Activated CD8-positive, alpha-beta memory T cell treated with anti-CD3 and anti-CD28 coated beads for 24 hours (primary cell): ENCODE measurements at regions not wholly inside any gene's neighbourhood (a gene's known extent, or its start where the extent isn't known, plus 50 kb on each side); places are given as distances from the start of the nearest gene placed in this dataset.

Experiments used
- DNase-seq: peaks from one replicate; pipeline ENCODE4 v3.0.0-alpha.2; 2020

- no peak for DNase-seq
Observed at GRCh38 chr20:42020316-42020715, 402.1 kb upstream of the CHD6 start.

GRCh38 chr20:42018979-42019378 is 400.8 kb upstream of the CHD6 start:
- no peak for DNase-seq

- no peak for DNase-seq
Observed at GRCh38 chr20:42010090-42010489, 391.9 kb upstream of the CHD6 start.

- DNase-seq: no peak
Observed at GRCh38 chr20:42007251-42007650, 389.1 kb upstream of the CHD6 start.

- DNase-seq: no peak
Observed at GRCh38 chr20:42005211-42005610, 387.0 kb upstream of the CHD6 start.

GRCh38 chr20:42003380-42003779 is 385.2 kb upstream of the CHD6 start:
- no peak for DNase-seq

- DNase-seq: no peak
Observed at GRCh38 chr20:41998539-41999341, 380.6 kb upstream of the CHD6 start.

GRCh38 chr20:41996951-41997350 is 378.8 kb upstream of the CHD6 start:
- no peak for DNase-seq

- DNase-seq: no peak
Observed at GRCh38 chr20:41992481-41992880, 374.3 kb upstream of the CHD6 start.

GRCh38 chr20:41991412-41991811 is 373.2 kb upstream of the CHD6 start:
- DNase-seq: no peak

- no peak for DNase-seq
Observed at GRCh38 chr20:41989935-41990635, 371.9 kb upstream of the CHD6 start.

GRCh38 chr20:41989039-41989679 is 371.0 kb upstream of the CHD6 start:
- DNase-seq: no peak

- no peak for DNase-seq
Observed at GRCh38 chr20:41984031-41984430, 365.9 kb upstream of the CHD6 start.

GRCh38 chr20:41983159-41983558 is 365.0 kb upstream of the CHD6 start:
- DNase-seq: no peak

GRCh38 chr20:41981746-41982145 is 363.6 kb upstream of the CHD6 start:
- no peak for DNase-seq

- no peak for DNase-seq
Observed at GRCh38 chr20:41978875-41979274, 360.7 kb upstream of the CHD6 start.

GRCh38 chr20:41978246-41978790 is 360.1 kb upstream of the CHD6 start:
- DNase-seq: no peak

- no peak for DNase-seq
Observed at GRCh38 chr20:41969656-41970055, 351.5 kb upstream of the CHD6 start.

GRCh38 chr20:41960166-41960565 is 342.0 kb upstream of the CHD6 start:
- no peak for DNase-seq

GRCh38 chr20:41958391-41958790 is 340.2 kb upstream of the CHD6 start:
- DNase-seq: no peak

- no peak for DNase-seq
Observed at GRCh38 chr20:41956338-41957074, 338.3 kb upstream of the CHD6 start.

GRCh38 chr20:41952166-41952565 is 334.0 kb upstream of the CHD6 start:
- DNase-seq: no peak

- no peak for DNase-seq
Observed at GRCh38 chr20:41951615-41952014, 333.4 kb upstream of the CHD6 start.
